Cardiac muscle cell (in vitro differentiated cells and primary cell): ENCODE measurements at regions not wholly inside any gene's neighbourhood (a gene's known extent, or its start where the extent isn't known, plus 50 kb on each side); places are given as distances from the start of the nearest gene placed in this dataset.

Experiments
- DNase-seq, 2 donors: peaks; one replicate each; pipeline versions ENCODE4 v3.0.0 to v3.0.0-alpha.2; 2010 to 2017; ENCODE audit warnings: low read depth in 1 of 2, low spot score in 1 of 2
- H3K27ac ChIP-seq: fragments of 200-600 bp; sonication (generic); 2 replicates; pipeline ENCODE4 v1.5.1; 2016
- H3K27me3 ChIP-seq: fragments of 200-600 bp; sonication (generic); 2 replicates; pipeline ENCODE4 v1.6.0; 2016; ENCODE audit warnings: control low read depth
- H3K36me3 ChIP-seq: fragments of 200-600 bp; sonication (generic); 2 replicates; pipeline ENCODE4 v1.5.1; 2016; ENCODE audit warnings: control low read depth
- H3K4me1 ChIP-seq: fragments of 200-600 bp; sonication (generic); 2 replicates; pipeline ENCODE4 v1.8.1; 2017; ENCODE audit warnings: low read depth, mild to moderate bottlenecking, mixed run types
- H3K4me3 ChIP-seq: fragments of 200-600 bp; sonication (generic); 2 replicates; pipeline ENCODE4 v1.5.1; 2016; ENCODE audit warnings: mild to moderate bottlenecking
- H3K9me3 ChIP-seq: fragments of 200-600 bp; sonication (generic); 2 replicates; pipeline ENCODE4 v1.5.1; 2017; ENCODE audit warnings: low read depth, mild to moderate bottlenecking, control low read depth
- TF ChIP-seq, protein P1 (sequence below): IDR thresholded peaks from 2 replicates; pipeline ENCODE4 v1.5.1; 2012; ENCODE audit warnings: low read depth, mild to moderate bottlenecking, low read length

- H3K36me3 ChIP-seq = no peaks in the 10 kb centered on the region
- no peak for DNase-seq
- no peaks in the 10 kb centered on the region for H3K27me3 ChIP-seq
- no peaks in the 10 kb centered on the region for H3K9me3 ChIP-seq
- no peak overlapping the region for H3K4me3 ChIP-seq
- H3K4me1 ChIP-seq = no peaks in the 10 kb centered on the region
- H3K27ac ChIP-seq = no peak overlapping the region
- TF ChIP-seq, protein P1, sequence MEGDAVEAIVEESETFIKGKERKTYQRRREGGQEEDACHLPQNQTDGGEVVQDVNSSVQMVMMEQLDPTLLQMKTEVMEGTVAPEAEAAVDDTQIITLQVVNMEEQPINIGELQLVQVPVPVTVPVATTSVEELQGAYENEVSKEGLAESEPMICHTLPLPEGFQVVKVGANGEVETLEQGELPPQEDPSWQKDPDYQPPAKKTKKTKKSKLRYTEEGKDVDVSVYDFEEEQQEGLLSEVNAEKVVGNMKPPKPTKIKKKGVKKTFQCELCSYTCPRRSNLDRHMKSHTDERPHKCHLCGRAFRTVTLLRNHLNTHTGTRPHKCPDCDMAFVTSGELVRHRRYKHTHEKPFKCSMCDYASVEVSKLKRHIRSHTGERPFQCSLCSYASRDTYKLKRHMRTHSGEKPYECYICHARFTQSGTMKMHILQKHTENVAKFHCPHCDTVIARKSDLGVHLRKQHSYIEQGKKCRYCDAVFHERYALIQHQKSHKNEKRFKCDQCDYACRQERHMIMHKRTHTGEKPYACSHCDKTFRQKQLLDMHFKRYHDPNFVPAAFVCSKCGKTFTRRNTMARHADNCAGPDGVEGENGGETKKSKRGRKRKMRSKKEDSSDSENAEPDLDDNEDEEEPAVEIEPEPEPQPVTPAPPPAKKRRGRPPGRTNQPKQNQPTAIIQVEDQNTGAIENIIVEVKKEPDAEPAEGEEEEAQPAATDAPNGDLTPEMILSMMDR = no peak
Measured at GRCh38 chr4:43411226-43411625, 518.7 kb downstream of the GRXCR1 start.

GRCh38 chr4:43423276-43423675 lies 530.8 kb downstream of the GRXCR1 start:
- TF ChIP-seq, protein P1 = no peak
- no peak for DNase-seq
- H3K36me3 ChIP-seq = no peaks in the 10 kb centered on the region

GRCh38 chr4:43425206-43425605 lies 532.7 kb downstream of the GRXCR1 start:
- TF ChIP-seq, protein P1 = no peak
- no peak for DNase-seq
- Histone ChIP-seq H3K27ac (no peak overlapping the region), H3K9me3 (no peaks in the 10 kb centered on the region), H3K4me1 (no peaks in the 10 kb centered on the region), H3K27me3 (no peaks in the 10 kb centered on the region), H3K4me3 (no peak overlapping the region), H3K36me3 (no peaks in the 10 kb centered on the region)

More at GRCh38 chr4:43423276-43423675, 530.8 kb downstream of the GRXCR1 start:
- no peak overlapping the region for H3K27ac ChIP-seq
- no peak overlapping the region for H3K4me3 ChIP-seq
- no peaks in the 10 kb centered on the region for H3K4me1 ChIP-seq
- H3K9me3 ChIP-seq = no peaks in the 10 kb centered on the region
- H3K27me3 ChIP-seq = no peaks in the 10 kb centered on the region

GRCh38 chr4:43435291-43435690 lies 542.8 kb downstream of the GRXCR1 start:
- no peak overlapping the region for H3K4me3 ChIP-seq
- H3K9me3 ChIP-seq = no peaks in the 10 kb centered on the region
- H3K27me3 ChIP-seq = no peaks in the 10 kb centered on the region
- no peaks in the 10 kb centered on the region for H3K36me3 ChIP-seq
- H3K27ac ChIP-seq = no peak overlapping the region
- H3K4me1 ChIP-seq = no peaks in the 10 kb centered on the region
- TF ChIP-seq, protein P1 = no peak
- DNase-seq = no peak

GRCh38 chr4:43452948-43453347 lies 560.4 kb downstream of the GRXCR1 start:
- TF ChIP-seq, protein P1 = no peak
- Histone ChIP-seq H3K4me1 (no peaks in the 10 kb centered on the region), H3K36me3 (no peaks in the 10 kb centered on the region), H3K4me3 (no peak overlapping the region), H3K27ac (no peak overlapping the region), H3K9me3 (no peaks in the 10 kb centered on the region), H3K27me3 (no peaks in the 10 kb centered on the region)
- no peak for DNase-seq

DNA sequence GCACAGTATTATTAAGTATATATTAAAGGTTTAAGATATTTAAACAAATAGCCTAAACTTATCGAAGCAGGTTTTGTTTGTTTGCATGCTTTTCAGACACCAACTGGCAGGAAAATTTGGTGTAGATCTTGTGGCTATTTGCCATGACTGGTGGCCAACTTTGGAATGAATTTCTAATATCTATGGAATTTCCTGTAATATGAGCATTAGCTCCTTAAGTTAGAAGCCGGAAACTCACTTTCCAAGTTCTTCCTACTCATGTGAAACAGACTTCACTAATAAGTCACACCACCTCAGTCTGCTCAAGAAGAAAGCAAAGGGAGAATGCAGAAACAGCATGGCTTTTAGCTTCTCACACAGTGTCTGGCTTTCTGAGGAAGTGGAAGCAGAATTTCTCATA lies 563.9 kb downstream of the GRXCR1 start:
- H3K4me1 ChIP-seq = no peaks in the 10 kb centered on the region
- H3K36me3 ChIP-seq = no peaks in the 10 kb centered on the region
- H3K9me3 ChIP-seq = no peaks in the 10 kb centered on the region
- no peaks in the 10 kb centered on the region for H3K27me3 ChIP-seq
- TF ChIP-seq, protein P1 = no peak
- H3K27ac ChIP-seq = no peak overlapping the region
- no peak overlapping the region for H3K4me3 ChIP-seq
- peak in 1 of 2 donors; percentile 86 for DNase-seq
